ENCODE measurements at regions not wholly inside any gene's neighbourhood (a gene's known extent, or its start where the extent isn't known, plus 50 kb on each side); places are given as distances from the start of the nearest gene placed in this dataset.

- DNase-seq = no peak
Measured at GRCh38 chr6:23985015-23985414, 141.0 kb upstream of the NRSN1 start.

- no peak for DNase-seq
Measured at GRCh38 chr6:23989885-23990533, 136.0 kb upstream of the NRSN1 start.

DNA sequence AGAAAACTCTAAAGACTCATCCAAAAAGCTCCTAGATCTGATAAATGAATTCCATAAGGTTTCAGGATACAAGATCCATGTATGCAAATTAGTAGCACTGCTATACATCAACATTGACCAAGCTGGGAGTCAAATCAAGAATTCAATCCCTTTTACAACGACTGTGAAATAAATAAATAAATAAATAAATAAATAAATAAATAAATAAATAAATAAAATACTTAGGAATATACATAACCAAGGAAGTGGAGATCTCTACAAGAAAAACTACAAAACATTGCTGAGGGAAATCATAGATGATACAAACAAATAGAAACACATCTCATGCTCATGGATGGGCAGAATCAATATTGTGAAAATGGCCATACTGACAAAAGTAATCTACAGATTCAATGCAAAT lies 132.0 kb upstream of the NRSN1 start:
- DNase-seq = no peak

DNA sequence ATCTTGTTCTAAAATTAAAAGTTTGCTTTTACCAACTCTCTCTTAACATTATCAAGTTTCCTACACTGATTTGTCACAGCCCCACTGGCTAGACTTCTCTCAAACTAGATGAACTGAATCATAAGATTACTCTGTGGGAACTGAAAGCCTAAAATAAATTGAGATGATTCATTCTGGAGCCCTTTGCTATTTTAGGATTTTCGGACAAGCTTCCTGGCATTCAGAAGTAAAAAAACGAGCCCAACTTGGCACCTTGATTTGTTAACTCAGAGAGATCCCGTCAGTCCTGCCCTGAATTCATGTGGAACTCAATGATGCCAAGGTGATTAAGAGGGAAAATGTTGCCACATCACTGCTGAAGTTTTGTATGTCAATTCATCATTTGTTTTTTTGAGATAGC lies 122.0 kb upstream of the NRSN1 start:
- DNase-seq = no peak

DNA sequence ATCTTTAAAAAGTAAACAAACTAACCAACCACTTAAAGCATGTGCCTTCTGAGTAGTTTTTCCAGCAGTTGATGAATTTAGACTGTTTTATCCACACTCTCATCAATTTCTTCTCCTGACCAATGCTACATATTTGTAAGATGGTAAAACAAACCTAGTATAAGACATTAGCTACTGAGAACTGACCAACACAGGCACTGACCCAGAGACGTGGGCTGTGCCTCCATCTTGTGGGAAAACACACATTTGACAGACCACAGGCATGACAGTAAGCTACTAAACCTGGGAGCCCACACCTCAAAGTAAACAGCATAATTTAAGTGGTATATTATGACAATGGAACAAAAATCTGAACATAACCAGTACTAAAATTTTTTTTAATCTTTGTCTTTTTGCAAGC lies 121.4 kb upstream of the NRSN1 start:
- DNase-seq = no peak

DNA sequence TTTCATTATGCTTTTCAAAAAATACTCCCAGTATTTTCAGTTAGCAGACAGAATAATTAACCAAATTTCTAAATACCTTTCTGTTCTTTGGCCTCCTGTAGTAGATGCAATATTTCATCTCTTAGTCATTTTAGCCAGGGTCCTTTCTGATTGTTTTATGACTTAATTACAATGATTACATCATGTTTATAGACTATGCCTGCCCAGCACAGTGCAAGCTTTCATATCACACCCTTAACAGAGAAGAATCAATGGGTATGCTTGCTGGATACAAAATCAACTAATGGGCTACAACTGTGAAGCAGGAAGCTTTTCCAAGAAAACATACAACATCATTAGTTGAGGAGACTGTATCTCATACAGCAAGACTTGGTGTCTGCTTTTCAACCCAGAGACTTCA lies 119.8 kb upstream of the NRSN1 start:
- DNase-seq = no peak

GRCh38 chr6:24009319-24009718 lies 116.7 kb upstream of the NRSN1 start:
- no peak for DNase-seq

GRCh38 chr6:24010133-24010532 lies 115.9 kb upstream of the NRSN1 start:
- DNase-seq = no peak

- no peak for DNase-seq
Measured at GRCh38 chr6:24016286-24016685, 109.7 kb upstream of the NRSN1 start.

- DNase-seq = no peak
Measured at GRCh38 chr6:24016857-24017256, 109.2 kb upstream of the NRSN1 start.

DNA sequence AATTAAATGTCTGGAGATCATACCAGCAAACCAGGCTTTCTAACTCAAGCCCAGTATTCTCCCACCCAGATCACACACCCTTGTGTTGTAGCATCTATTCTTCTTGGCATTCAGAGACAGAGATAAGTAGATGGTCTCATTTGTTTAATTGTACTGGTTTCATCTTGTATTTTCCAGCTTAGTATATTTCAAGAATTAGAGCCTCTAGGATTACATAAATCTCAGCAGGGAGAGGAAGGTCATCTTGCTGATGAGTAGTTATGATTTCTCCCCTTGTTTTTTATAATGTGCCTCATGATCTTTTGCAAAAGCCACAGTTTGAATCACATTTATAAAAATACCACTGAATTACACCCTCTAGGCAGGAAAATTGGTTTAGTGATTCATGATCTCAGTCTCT lies 106.6 kb upstream of the NRSN1 start:
- no peak for DNase-seq

DNA sequence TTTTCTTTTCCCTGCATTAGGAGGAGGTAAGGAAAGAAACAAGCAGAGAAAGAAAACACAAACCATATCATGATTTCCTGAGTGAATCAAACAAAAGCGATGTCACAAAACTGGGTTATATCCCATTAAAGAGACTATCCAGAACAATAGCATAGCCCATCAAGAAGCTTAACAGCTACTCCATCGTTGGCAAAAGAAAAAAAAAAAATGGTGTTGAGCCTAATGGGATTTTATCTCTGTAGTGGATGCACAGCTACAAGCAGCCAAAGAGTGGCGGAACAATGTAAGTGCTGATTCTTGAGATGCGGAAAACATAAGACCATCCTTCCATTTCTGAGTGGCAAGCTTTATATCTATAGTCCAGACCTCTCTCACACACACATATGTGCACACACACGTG lies 106.2 kb upstream of the NRSN1 start:
- DNase-seq = no peak

GRCh38 chr6:24026050-24026449 lies 100.0 kb upstream of the NRSN1 start:
- no peak for DNase-seq

DNA sequence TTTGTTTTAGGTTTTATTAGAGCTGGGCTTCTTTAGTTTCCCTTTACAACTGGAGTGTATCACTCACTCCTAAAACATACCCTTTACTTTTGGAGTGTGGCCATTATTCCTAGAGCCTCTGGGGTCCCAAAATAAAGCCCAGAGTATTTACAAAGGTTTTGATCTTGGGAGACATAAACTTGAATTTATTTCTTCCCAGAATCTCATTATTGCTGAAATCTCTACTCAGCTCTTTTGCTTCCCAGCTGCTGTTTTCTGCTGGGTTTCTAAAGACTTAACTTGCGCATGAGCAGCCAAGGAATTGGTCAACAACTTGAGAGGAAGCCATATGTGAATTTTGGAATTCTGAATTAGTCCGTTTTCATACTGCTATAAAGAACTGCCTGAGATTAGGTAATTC lies 94.5 kb upstream of the NRSN1 start:
- DNase-seq = no peak

GRCh38 chr6:24032896-24033688 lies 92.9 kb upstream of the NRSN1 start:
- no peak for DNase-seq

- no peak for DNase-seq
Measured at GRCh38 chr6:24043848-24044247, 82.2 kb upstream of the NRSN1 start.

DNA sequence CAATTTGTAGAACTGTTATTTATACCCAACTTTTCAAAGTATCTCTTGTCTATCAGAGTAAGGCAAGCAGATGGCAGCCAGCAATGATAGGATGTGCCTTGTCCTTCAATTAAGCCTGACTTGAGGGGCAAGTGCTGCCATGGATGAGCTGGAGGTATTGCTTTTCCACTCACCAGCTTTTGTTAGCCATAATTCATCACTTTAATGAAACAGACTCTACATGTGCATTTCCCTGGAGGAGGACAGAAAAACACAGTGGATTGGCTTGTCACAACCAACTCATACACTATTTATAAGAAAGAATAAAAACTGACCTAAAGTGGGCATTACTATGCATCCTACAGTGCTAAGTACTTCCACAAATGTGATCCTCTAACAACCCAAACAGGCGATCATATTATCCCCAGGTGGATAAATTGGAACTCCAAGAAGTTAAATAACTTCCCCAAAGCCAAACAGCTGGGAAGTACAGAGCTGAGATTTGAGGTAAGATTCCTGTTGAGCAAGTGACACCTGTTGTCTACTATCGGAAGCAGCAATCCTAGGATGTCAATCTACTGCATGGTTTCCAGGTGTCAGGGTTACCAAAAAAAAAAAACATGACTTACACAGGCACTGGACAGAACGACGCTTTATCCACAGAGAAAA lies 73.9 kb upstream of the NRSN1 start:
- DNase-seq = no peak

GRCh38 chr6:24052590-24052961 lies 73.4 kb upstream of the NRSN1 start:
- DNase-seq = no peak

GRCh38 chr6:24053057-24053456 lies 73.0 kb upstream of the NRSN1 start:
- no peak for DNase-seq

DNA sequence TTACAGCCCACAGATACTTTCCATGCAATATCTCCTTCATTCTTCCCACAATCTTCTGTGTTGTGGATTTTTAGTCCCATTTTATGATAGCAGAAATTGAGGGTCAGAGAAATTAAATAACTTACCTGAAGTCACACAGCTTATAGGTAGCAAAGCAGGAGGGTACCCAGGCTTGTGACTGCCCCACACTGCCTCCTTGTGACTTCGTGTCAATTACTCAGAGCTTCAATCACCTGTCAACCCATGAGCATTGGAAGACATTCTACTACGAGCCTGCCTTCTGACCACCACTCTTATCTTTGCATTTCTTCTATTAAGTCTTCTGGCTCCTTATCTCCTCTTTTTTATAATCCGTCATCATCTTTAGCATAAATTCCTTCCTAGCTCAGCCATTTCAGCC lies 71.6 kb upstream of the NRSN1 start:
- DNase-seq = no peak

DNA sequence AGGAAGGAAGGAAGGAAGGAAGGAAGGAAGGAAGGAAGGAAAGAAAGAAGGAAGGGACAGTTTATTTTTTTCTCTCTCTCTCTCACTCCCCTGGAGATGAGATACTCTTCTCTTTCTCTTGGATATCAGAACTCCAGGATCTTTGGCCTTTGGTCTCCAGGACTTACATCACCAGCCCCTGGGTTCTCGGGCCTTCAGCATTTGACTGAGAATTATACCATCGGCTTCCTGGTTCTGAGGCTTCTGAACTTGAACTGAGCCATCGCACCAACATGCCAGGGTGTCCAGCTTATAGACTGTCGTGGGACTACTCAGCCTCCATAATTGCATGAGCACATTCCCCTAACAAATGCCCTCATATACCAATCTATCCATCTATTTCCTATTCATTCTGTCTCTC lies 69.4 kb upstream of the NRSN1 start:
- no peak for DNase-seq

DNA sequence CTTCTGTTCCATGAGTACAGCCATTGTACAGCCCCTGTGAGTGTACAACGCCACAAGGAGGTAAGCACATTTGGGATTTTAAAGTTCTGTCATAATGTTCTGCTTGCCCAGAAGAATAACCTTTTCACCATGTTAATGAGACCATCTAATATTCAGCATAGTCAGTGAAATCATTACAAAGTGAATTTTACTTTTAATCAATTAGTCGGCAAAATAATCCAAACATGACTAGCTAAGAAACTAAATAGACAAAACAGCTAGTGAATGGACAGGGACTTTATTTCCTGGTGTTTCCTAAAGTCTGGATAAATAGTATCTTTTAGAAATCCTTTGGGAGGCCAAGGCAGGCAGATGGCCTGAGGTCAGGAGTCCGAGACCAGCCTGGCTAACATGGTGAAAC lies 69.0 kb upstream of the NRSN1 start:
- DNase-seq = no peak

DNA sequence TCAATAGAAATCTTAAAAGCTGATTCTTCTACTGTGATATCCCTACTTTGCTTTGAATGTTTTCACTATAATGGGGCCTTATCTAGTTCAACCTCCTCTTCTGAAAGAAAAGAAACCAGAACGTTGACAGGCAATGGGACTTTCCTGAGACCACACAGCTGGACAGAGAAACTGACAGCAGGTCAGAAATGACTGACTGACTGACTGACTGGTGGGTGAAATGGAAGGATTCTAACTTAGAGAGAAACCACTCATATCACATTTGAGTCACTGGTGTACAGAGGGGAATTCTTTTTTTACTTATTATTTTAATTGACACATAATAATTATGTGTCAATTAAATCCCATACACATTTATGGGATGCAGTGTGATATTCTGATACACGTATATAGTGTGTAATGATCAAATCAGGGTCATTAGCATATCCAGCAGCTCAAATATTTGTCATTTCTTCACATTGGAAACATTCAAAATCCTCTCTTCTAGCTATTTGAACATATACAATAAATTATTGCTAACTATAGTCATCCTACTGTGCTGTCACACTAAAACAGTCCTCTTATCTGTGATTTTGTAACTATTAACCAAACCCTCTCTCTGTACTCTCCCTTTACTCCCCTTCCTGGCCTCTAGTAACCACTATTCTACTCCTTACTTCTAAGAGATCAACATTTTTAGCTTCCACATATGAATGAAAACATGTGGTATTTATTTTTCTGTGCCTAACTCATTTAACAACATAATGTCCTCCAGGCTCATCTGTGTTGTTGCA lies 64.8 kb upstream of the NRSN1 start:
- no peak for DNase-seq

DNA sequence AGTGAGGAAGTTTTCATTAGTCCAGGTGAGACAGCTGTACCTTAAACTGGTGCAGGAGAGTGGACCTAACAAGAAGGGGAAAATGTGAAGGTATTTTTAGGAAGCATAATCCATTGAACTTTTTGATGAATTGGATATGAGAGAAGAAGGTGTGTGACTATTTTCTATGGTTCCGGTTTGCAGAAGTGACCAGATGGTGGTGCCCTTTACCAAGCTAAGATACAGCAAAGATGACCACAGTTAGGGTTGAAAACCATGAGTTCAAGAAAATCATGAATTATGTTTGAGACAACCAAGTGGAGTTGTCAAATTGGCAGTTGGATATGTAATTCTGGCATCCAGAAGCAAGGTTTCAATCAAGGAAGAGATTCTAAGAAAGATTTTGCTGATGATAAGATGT lies 61.9 kb upstream of the NRSN1 start:
- no peak for DNase-seq
